ENCODE measurements at regions not wholly inside any gene's neighbourhood (a gene's known extent, or its start where the extent isn't known, plus 50 kb on each side); places are given as distances from the start of the nearest gene placed in this dataset.

- Histone ChIP-seq H2AFZ (no peak overlapping the region), H3K36me3 (ENCODE audit: low read depth) (no peaks in the 10 kb centered on the region), H3K9me3 (ENCODE audit: insufficient read depth, low read depth) (no peaks in the 10 kb centered on the region), H3K27me3 (ENCODE audit: insufficient read depth, low read depth) (peaks cover 61% of the 10 kb centered on the region), H3F3A (ENCODE audit: insufficient read depth, low read depth) (no peaks in the 10 kb centered on the region), H3K9me2 (ENCODE audit: insufficient read depth) (no peaks in the 10 kb centered on the region), H4K20me1 (ENCODE audit: insufficient read depth) (no peaks in the 10 kb centered on the region), H3K4me1 (replicated peaks; ENCODE audit: insufficient read depth) (no peaks in the 10 kb centered on the region), H3K4me3 (no peak overlapping the region), H3K4me2 (no peak overlapping the region), H3K79me2 (ENCODE audit: low read depth) (no peaks in the 10 kb centered on the region), H3K27ac (no peak overlapping the region)
- DNase-seq = no peak
- no TSS peak for BruUV-seq (replicated peaks)
- intact Hi-C loops (cut with micrococcal nuclease; ENCODE audit: unreplicated experiment) = no loop called here
- no peak for TF ChIP-seq EZH2 (IDR thresholded peaks at IDR 0.05; ENCODE audit: low read depth)
- no peak for TF ChIP-seq CTCF (conservative IDR thresholded peaks at IDR 0.05)
- ChIA-PET CTCF (no interaction called here), POLR2A (ENCODE audit: unreplicated experiment) (no interaction called here)
Measured at GRCh38 chr11:45535033-45535432, 130.4 kb downstream of the CHST1 start.

GRCh38 chr11:45534132-45534531 is 131.3 kb downstream of the CHST1 start:
- no peak for TF ChIP-seq CTCF (conservative IDR thresholded peaks at IDR 0.05)
- no peak for TF ChIP-seq EZH2 (IDR thresholded peaks at IDR 0.05; ENCODE audit: low read depth)
- no TSS peak for BruUV-seq (replicated peaks)
- no peaks in the 10 kb centered on the region for H3K9me3 ChIP-seq (ENCODE audit: insufficient read depth, low read depth)
- no peak for DNase-seq
- H2AFZ ChIP-seq = no peak overlapping the region
- H3K36me3 ChIP-seq (ENCODE audit: low read depth) = no peaks in the 10 kb centered on the region
- H3K27me3 ChIP-seq (ENCODE audit: insufficient read depth, low read depth) = peaks cover 56% of the 10 kb centered on the region
- H3K4me2 ChIP-seq = no peak overlapping the region
- no peak overlapping the region for H3K4me3 ChIP-seq
- no peaks in the 10 kb centered on the region for H3F3A ChIP-seq (ENCODE audit: insufficient read depth, low read depth)
- no peaks in the 10 kb centered on the region for H4K20me1 ChIP-seq (ENCODE audit: insufficient read depth)
- no peak overlapping the region for H3K27ac ChIP-seq
- intact Hi-C loops (cut with micrococcal nuclease; ENCODE audit: unreplicated experiment) = no loop called here
- H3K79me2 ChIP-seq (ENCODE audit: low read depth) = no peaks in the 10 kb centered on the region
- H3K9me2 ChIP-seq (ENCODE audit: insufficient read depth) = no peaks in the 10 kb centered on the region
- no peaks in the 10 kb centered on the region for H3K4me1 ChIP-seq (replicated peaks; ENCODE audit: insufficient read depth)
- ChIA-PET CTCF (no interaction called here), POLR2A (ENCODE audit: unreplicated experiment) (no interaction called here)

- Histone ChIP-seq H3K27ac (no peak overlapping the region), H3K4me2 (no peak overlapping the region), H4K20me1 (ENCODE audit: insufficient read depth) (no peaks in the 10 kb centered on the region), H3K36me3 (ENCODE audit: low read depth) (no peaks in the 10 kb centered on the region), H3K4me3 (no peak overlapping the region), H3K27me3 (ENCODE audit: insufficient read depth, low read depth) (peaks cover 54% of the 10 kb centered on the region), H3K9me3 (ENCODE audit: insufficient read depth, low read depth) (no peaks in the 10 kb centered on the region), H3K9me2 (ENCODE audit: insufficient read depth) (no peaks in the 10 kb centered on the region), H3K79me2 (ENCODE audit: low read depth) (no peaks in the 10 kb centered on the region), H2AFZ (no peak overlapping the region), H3F3A (ENCODE audit: insufficient read depth, low read depth) (no peaks in the 10 kb centered on the region), H3K4me1 (replicated peaks; ENCODE audit: insufficient read depth) (no peaks in the 10 kb centered on the region)
- TF ChIP-seq CTCF (conservative IDR thresholded peaks at IDR 0.05) = no peak
- no peak for TF ChIP-seq EZH2 (IDR thresholded peaks at IDR 0.05; ENCODE audit: low read depth)
- no peak for DNase-seq
- ChIA-PET POLR2A (ENCODE audit: unreplicated experiment) (no interaction called here), CTCF (no interaction called here)
- no TSS peak for BruUV-seq (replicated peaks)
- intact Hi-C loops (cut with micrococcal nuclease; ENCODE audit: unreplicated experiment) = no loop called here
Measured at GRCh38 chr11:45532546-45532945, 132.9 kb downstream of the CHST1 start.

All from PC-9 (cell line).